ENCODE measurements at regions not wholly inside any gene's neighbourhood (a gene's known extent, or its start where the extent isn't known, plus 50 kb on each side); places are given as distances from the start of the nearest gene placed in this dataset.

DNA sequence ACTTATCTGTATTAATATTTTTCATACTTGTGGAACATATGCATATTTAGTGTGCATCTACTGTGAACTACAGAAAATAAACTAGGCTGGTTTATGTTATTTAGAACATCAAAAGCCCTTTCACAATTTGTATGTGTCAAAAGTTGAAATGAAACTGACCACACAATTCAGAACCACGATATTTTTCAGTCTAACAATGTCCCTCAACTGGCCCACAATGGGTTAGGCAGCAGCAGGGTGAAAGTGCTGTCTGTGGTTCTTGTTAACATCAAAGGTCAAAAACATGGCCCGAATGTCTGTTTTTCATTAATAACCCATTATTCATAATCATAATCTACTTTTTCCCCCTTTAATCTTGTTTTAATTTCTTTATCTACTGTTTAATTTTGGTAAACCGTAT, 559.9 kb upstream of the ATP2B1 start:
- in situ Hi-C loops (cut with HindIII; ENCODE audit: low pct_ligation_motif_present, low pct_unique_long_range_greater_than_20kb, low sequenced_read_pairs): no loop called here
- DNase-seq: no peak

GRCh38 chr12:90262251-90262650, 553.6 kb upstream of the ATP2B1 start:
- in situ Hi-C loops (cut with HindIII; ENCODE audit: low pct_ligation_motif_present, low pct_unique_long_range_greater_than_20kb, low sequenced_read_pairs): no loop called here
- DNase-seq: no peak

GRCh38 chr12:90261283-90261682, 552.6 kb upstream of the ATP2B1 start:
- no peak for DNase-seq
- in situ Hi-C loops (cut with HindIII; ENCODE audit: low pct_ligation_motif_present, low pct_unique_long_range_greater_than_20kb, low sequenced_read_pairs): no loop called here

DNA sequence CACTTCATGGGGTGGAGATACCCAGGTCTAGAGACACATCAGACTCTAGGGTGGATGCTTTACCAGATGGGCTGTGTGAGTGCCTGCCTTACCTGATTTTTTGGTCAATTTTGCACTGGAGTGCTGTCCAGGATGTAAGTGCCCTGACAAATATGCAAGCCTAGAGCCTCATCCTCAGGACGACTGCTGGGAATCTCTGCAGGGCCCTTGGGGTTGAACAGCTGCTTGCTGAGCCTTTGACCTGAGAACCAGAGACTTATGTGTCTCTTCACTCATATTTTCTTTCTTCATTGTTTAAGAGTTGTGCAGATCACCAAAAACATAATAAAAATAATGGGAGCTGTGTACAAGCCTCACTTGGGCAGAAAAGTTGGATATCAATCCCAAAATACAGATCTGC, 551.5 kb upstream of the ATP2B1 start:
- in situ Hi-C loops (cut with HindIII; ENCODE audit: low pct_ligation_motif_present, low pct_unique_long_range_greater_than_20kb, low sequenced_read_pairs): no loop called here
- DNase-seq: no peak

DNA sequence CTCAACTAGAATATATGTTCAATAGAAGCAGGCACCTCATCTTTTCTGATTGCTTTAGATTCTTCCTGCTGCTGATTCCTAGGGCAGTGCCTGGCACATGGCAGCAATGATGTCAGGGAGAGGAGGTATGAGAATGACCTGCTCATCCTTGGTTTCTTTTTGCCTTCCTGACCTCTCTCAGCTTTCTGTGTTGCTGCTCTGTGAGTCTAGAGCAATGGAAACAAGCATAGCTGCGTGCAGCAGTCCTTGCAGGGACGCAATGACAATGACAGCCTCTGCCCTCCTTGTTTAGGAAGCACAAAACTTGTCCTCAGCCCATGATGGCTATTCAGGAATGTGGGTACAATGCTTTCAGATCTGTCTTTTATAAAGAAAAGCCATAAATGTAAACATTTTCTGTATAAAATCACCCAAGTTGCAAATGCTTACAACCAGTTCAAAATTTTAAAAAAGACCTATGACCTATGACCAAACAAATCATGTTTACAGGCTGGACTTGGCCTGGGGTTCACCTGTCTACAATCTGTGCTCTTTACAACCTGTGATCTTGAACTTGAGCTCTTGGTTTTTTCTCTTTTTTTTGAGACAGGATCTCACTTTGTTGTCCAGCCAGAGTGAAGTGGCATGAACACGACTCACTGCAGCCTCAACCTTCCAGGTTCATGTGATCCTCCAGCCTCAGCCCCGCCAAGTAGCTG, 549.4 kb upstream of the ATP2B1 start:
- in situ Hi-C loops (cut with HindIII; ENCODE audit: low pct_ligation_motif_present, low pct_unique_long_range_greater_than_20kb, low sequenced_read_pairs): no loop called here
- no peak for DNase-seq

DNA sequence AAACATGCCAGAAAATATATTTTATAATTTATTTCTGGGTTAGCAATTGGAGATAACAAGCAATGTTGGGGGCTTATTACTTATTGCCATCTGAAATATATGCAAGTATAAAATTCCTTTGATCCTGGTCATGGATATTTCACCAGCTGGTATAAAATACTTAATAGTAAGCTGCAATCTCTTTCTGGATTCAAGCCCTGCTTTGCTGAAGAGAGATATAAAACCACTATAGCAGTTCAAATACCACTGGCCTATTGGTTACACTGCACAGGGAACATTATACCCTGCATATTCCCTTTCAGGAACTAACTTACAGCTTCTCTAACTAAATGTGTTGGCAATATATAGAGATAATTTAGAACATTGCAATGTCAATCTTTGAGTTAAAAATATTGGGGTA, 546.2 kb upstream of the ATP2B1 start:
- in situ Hi-C loops (cut with HindIII; ENCODE audit: low pct_ligation_motif_present, low pct_unique_long_range_greater_than_20kb, low sequenced_read_pairs): no loop called here
- no peak for DNase-seq

DNA sequence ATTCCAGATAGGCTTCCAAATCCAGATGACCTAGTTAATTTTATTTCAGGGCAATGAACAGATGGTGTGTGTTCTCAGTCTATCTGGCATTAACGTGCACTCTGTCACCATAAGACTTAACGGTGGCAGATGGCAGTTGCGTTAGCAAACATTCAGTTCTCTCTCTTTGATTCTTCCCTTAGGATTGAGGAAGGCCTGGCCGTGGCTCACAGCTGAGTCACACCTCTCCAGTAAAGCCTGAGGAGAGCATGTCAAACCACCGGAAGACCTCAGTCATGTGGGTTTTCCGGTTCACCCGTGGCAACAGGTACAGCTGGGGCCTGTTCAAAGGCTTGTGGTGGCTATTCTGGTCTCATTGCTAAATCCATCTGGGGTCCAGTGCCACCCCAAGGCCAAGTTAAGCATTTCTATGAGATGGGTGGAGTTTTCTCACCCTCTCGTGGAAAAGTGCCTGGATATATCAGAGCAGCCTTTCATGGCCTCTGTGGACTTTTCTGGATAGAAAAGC, 545.1 kb upstream of the ATP2B1 start:
- in situ Hi-C loops (cut with HindIII; ENCODE audit: low pct_ligation_motif_present, low pct_unique_long_range_greater_than_20kb, low sequenced_read_pairs): no loop called here
- DNase-seq: peak; percentile 54

GRCh38 chr12:90253136-90253535, 544.5 kb upstream of the ATP2B1 start:
- no peak for DNase-seq
- in situ Hi-C loops (cut with HindIII; ENCODE audit: low pct_ligation_motif_present, low pct_unique_long_range_greater_than_20kb, low sequenced_read_pairs): no loop called here

- no peak for DNase-seq
- in situ Hi-C loops (cut with HindIII; ENCODE audit: low pct_ligation_motif_present, low pct_unique_long_range_greater_than_20kb, low sequenced_read_pairs): no loop called here
Observed at GRCh38 chr12:90250766-90251165, 542.1 kb upstream of the ATP2B1 start.

GRCh38 chr12:90250042-90250441, 541.4 kb upstream of the ATP2B1 start:
- in situ Hi-C loops (cut with HindIII; ENCODE audit: low pct_ligation_motif_present, low pct_unique_long_range_greater_than_20kb, low sequenced_read_pairs): no loop called here
- no peak for DNase-seq

DNA sequence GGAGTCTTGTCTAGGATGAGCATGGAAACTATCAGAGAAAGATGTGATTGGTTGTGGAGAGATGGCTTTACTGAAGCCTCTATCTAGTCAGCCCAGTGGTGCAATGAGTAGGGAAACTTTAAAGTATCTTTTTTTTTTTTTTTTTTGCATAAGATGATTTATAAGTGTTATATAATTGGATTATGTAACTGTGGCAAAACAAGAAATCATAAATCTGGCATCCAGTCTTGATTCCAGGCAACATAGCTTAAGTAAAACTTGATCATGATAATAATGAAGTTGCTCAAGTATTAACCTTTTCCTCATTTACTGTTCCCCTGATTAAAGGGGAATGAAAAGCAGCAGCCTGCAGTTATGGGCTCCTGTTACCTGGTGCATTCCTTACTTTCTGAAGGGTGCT, 538.0 kb upstream of the ATP2B1 start:
- no peak for DNase-seq
- in situ Hi-C loops (cut with HindIII; ENCODE audit: low pct_ligation_motif_present, low pct_unique_long_range_greater_than_20kb, low sequenced_read_pairs): no loop called here

DNA sequence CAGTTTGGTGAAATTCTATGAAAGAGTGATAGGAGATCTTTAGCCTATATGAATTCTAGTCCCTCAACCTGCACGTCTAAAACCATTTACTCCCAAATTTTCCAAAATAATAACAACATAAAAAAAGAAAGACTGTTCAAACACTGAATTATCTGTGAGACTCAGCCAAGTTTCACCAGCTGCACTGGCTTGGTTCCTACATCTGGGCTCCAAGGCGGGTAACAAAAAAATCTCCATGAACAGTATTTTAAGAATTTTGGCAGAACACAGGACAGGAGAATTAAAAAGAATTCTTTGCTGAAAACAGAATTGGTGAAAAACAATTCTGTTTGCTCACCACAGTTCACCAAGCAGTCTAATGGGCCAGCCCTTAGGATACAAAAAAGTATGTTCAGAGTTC, 536.8 kb upstream of the ATP2B1 start:
- in situ Hi-C loops (cut with HindIII; ENCODE audit: low pct_ligation_motif_present, low pct_unique_long_range_greater_than_20kb, low sequenced_read_pairs): no loop called here

GRCh38 chr12:90244232-90244631, 535.6 kb upstream of the ATP2B1 start:
- DNase-seq: no peak
- in situ Hi-C loops (cut with HindIII; ENCODE audit: low pct_ligation_motif_present, low pct_unique_long_range_greater_than_20kb, low sequenced_read_pairs): no loop called here

More for the DNA sequence above, 536.8 kb upstream of the ATP2B1 start:
- no peak for DNase-seq

- in situ Hi-C loops (cut with HindIII; ENCODE audit: low pct_ligation_motif_present, low pct_unique_long_range_greater_than_20kb, low sequenced_read_pairs): no loop called here
- no peak for DNase-seq
Observed at GRCh38 chr12:90243211-90243610, 534.6 kb upstream of the ATP2B1 start.

DNA sequence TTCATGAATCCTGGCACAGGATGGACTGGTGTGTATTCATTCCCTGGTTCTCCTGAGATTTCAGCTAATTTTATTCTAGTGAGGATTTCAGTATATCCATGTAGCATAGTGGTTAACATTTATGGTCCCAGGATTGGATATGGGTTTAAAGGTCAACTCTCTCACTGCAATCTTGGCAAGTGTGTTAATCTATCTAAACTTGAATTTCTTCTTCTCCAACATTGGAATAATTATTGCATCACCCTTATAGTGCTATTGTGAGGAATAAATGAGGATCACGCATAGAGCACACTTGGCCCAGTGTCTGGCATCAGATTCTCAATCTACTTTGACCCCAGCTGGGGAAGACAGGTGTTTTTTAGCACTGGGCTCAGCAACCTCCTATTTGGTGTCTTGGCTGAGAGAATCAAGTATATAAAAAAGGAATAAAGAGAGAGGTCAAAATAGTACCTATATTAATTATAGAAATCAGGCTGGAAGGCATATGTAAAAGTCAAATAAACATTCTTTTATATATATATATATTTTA, 531.2 kb upstream of the ATP2B1 start:
- in situ Hi-C loops (cut with HindIII; ENCODE audit: low pct_ligation_motif_present, low pct_unique_long_range_greater_than_20kb, low sequenced_read_pairs): no loop called here
- no peak for DNase-seq

DNA sequence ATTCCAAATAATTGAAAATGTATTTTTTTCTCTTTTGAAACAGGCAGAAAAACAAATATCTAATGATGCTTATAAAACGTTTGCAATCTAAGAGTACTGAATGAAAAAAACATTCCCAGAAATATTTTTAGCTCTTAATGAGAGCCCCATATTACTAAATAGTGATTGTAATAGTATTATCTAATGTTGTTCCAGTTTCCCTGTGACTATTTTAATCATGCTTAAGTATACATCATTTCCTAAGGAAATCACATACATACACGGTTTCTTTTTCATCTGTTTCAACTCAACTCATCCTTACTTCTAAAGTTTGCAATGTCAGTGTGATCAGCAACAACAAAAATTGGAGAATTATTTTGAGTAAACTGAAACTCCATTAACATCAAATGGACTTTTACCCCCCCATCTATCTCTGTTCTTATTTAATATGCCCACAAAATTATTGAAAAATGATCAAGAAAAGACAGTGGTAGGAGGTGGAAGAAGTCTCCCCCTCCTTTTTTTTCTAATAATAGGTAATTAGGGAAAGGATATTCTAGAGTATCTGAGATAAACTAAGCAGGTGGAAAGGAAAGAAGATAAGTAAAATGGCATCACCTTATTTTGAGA, 530.1 kb upstream of the ATP2B1 start:
- in situ Hi-C loops (cut with HindIII; ENCODE audit: low pct_ligation_motif_present, low pct_unique_long_range_greater_than_20kb, low sequenced_read_pairs): no loop called here
- no peak for DNase-seq

DNA sequence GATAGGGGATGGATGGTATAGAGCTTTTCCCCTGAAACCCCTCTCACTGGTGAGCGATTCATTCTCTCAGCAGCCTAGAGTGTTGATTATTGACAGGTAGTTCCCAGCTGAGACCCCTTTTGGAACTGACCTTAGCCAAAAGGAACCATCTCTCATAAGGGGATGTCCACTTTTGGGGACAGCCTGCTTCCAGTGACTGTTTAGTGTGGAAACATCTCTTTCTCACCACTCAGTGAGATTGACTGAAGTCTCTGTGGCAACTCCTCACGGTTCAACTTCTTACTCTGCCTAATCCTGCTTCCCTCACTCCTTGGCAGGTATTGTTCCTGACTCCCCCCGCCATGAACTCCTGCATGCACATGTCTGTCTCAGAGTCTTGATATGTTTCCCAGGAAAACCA, 529.2 kb upstream of the ATP2B1 start:
- in situ Hi-C loops (cut with HindIII; ENCODE audit: low pct_ligation_motif_present, low pct_unique_long_range_greater_than_20kb, low sequenced_read_pairs): no loop called here
- DNase-seq: no peak

GRCh38 chr12:90235642-90236041, 527.0 kb upstream of the ATP2B1 start:
- in situ Hi-C loops (cut with HindIII; ENCODE audit: low pct_ligation_motif_present, low pct_unique_long_range_greater_than_20kb, low sequenced_read_pairs): no loop called here
- no peak for DNase-seq

DNA sequence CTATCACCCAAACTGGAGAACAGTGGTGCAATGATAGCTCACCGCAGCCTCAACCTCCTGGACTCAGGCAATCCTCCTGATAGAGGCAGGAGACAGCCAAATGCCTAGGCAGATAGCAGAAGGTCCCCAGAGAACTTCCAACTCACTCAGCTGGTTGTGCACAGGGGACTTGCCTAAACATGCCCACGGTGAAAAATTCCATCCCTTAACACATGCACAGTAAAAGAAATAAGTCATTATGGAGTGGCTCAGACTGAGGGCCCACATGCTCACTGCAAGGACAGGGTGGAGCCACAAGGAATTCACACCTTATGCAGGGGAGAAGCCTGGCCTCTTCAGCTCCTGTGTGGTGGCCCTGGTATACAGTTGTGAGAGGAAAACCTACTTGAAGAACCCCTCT, 525.8 kb upstream of the ATP2B1 start:
- in situ Hi-C loops (cut with HindIII; ENCODE audit: low pct_ligation_motif_present, low pct_unique_long_range_greater_than_20kb, low sequenced_read_pairs): no loop called here
- no peak for DNase-seq

Data from ACHN (cell line).